22Rv1 (cell line): ENCODE measurements at regions not wholly inside any gene's neighbourhood (a gene's known extent, or its start where the extent isn't known, plus 50 kb on each side); places are given as distances from the start of the nearest gene placed in this dataset.
"Not testable (repeated sequence)": the region's sequence is repeated elsewhere in the genome, so short reads cannot be mapped to it uniquely, and the experiment has no call there.

Experiments
- H3K27ac ChIP-seq: fragments of 450-650 bp; 2 replicates; pipeline ENCODE4 v1.5.1; 2017
- CTCF ChIP-seq: fragments of 450-650 bp; IDR thresholded peaks from 2 replicates; pipeline ENCODE4 v1.5.1; 2017; ENCODE audit warnings: mild to moderate bottlenecking
- ZFX ChIP-seq: fragments of 450-650 bp; IDR thresholded peaks from 2 replicates; pipeline ENCODE4 v1.6.1; 2017; ENCODE audit warnings: antibody characterized with exemption, borderline replicate concordance

- no peak overlapping the region for H3K27ac ChIP-seq
- TF ChIP-seq CTCF (no peak), ZFX (no peak)
Measured at GRCh38 chr12:104890476-104891096, 67.5 kb downstream of the SLC41A2 start.

GRCh38 chr12:104889735-104890134 is 68.4 kb downstream of the SLC41A2 start:
- TF ChIP-seq CTCF (no peak), ZFX (no peak)
- no peak overlapping the region for H3K27ac ChIP-seq

- TF ChIP-seq ZFX, result no peak
- TF ChIP-seq CTCF, result no peak
- H3K27ac ChIP-seq, result no peak overlapping the region
Measured at GRCh38 chr12:104888892-104889291, 69.2 kb downstream of the SLC41A2 start.

GRCh38 chr12:104888481-104888880 is 69.6 kb downstream of the SLC41A2 start:
- no peak for TF ChIP-seq ZFX
- TF ChIP-seq CTCF, result no peak
- H3K27ac ChIP-seq, result no peak overlapping the region

- no peak for TF ChIP-seq ZFX
- TF ChIP-seq CTCF, result no peak
Measured at GRCh38 chr12:104887452-104887851, 70.6 kb downstream of the SLC41A2 start.

GRCh38 chr12:104886418-104887401 is 71.4 kb downstream of the SLC41A2 start:
- H3K27ac ChIP-seq, result peak overlapping the region; percentile 10
- TF ChIP-seq ZFX (no peak), CTCF (no peak)

More at GRCh38 chr12:104887452-104887851, 70.6 kb downstream of the SLC41A2 start:
- 0 out of 2 replicates have a peak overlapping the region, but pooled peaks have one; percentile 10 for H3K27ac ChIP-seq

- not testable (repeated sequence) for H3K27ac ChIP-seq
Measured at GRCh38 chr12:104878858-104879257, 79.2 kb downstream of the SLC41A2 start.
